ENCODE measurements at regions not wholly inside any gene's neighbourhood (a gene's known extent, or its start where the extent isn't known, plus 50 kb on each side); places are given as distances from the start of the nearest gene placed in this dataset.

GRCh38 chr4:104591510-104591911 is 96.8 kb upstream of the CXXC4 start:
- TF ChIP-seq ETS1 (IDR thresholded peaks at IDR 0.05) (no peak), EZH2phosphoT487 (IDR thresholded peaks at IDR 0.05; ENCODE audit: unreplicated experiment) (no peak), CREB1 (CRISPR knock-in tag; IDR thresholded peaks at IDR 0.05; ENCODE audit: low read depth) (no peak), EZH2 (IDR thresholded peaks at IDR 0.05; ENCODE audit: low read depth, unreplicated experiment) (no peak)
- no peaks in the 10 kb centered on the region for H3K36me3 Mint-ChIP-seq (ENCODE audit: low read depth)
- Histone ChIP-seq H2AFZ (no peak overlapping the region), H3K4me2 (peak overlapping the region; percentile 53), H3K79me2 (replicated peaks; ENCODE audit: insufficient read depth) (no peaks in the 10 kb centered on the region), H3K4me3 (peak overlapping the region; percentile 5; the same call in 1 of the 2 replicates), H3K27me3 (ENCODE audit: insufficient read depth) (no peaks in the 10 kb centered on the region), H3F3A (replicated peaks; ENCODE audit: low read depth) (no peaks in the 10 kb centered on the region), H3K36me3 (ENCODE audit: insufficient read depth) (no peaks in the 10 kb centered on the region), H3K27ac (ENCODE audit: low read depth) (no peak overlapping the region), H3K9me2 (ENCODE audit: insufficient read depth) (no peaks in the 10 kb centered on the region), H4K20me1 (replicated peaks; ENCODE audit: insufficient read depth) (no peaks in the 10 kb centered on the region), H3K4me1 (ENCODE audit: insufficient read depth) (peaks cover 27% of the 10 kb centered on the region)
- no peaks in the 10 kb centered on the region for H3K9me3 Mint-ChIP-seq
- peaks cover 34% of the 10 kb centered on the region for H3K4me1 Mint-ChIP-seq
- peak overlapping the region; percentile 44 for H3K4me3 Mint-ChIP-seq
- peak; percentile 98 for ATAC-seq
- no peaks in the 10 kb centered on the region for H3K27me3 Mint-ChIP-seq (ENCODE audit: insufficient read depth, low read depth, poor library complexity)
- H3K27ac Mint-ChIP-seq = peak overlapping the region; percentile 49
- peak; percentile 88 for DNase-seq (ENCODE audit: low spot score)

GRCh38 chr4:104592183-104592582 is 97.5 kb upstream of the CXXC4 start:
- Histone ChIP-seq H3K79me2 (replicated peaks; ENCODE audit: insufficient read depth) (no peaks in the 10 kb centered on the region), H3F3A (replicated peaks; ENCODE audit: low read depth) (no peaks in the 10 kb centered on the region), H3K27ac (ENCODE audit: low read depth) (no peak overlapping the region), H2AFZ (no peak overlapping the region), H3K4me2 (peak overlapping the region; percentile 39), H3K4me3 (no peak overlapping the region), H3K27me3 (ENCODE audit: insufficient read depth) (no peaks in the 10 kb centered on the region), H3K9me2 (ENCODE audit: insufficient read depth) (no peaks in the 10 kb centered on the region), H4K20me1 (replicated peaks; ENCODE audit: insufficient read depth) (no peaks in the 10 kb centered on the region), H3K4me1 (ENCODE audit: insufficient read depth) (peaks cover 27% of the 10 kb centered on the region), H3K36me3 (ENCODE audit: insufficient read depth) (no peaks in the 10 kb centered on the region)
- peak overlapping the region; percentile 49 for H3K27ac Mint-ChIP-seq
- no peaks in the 10 kb centered on the region for H3K27me3 Mint-ChIP-seq (ENCODE audit: insufficient read depth, low read depth, poor library complexity)
- no peak overlapping the region for H3K4me3 Mint-ChIP-seq
- no peaks in the 10 kb centered on the region for H3K36me3 Mint-ChIP-seq (ENCODE audit: low read depth)
- no peak for ATAC-seq
- H3K4me1 Mint-ChIP-seq = peaks cover 34% of the 10 kb centered on the region
- DNase-seq (ENCODE audit: low spot score) = no peak
- no peaks in the 10 kb centered on the region for H3K9me3 Mint-ChIP-seq
- no peak for TF ChIP-seq REST (IDR thresholded peaks at IDR 0.05; ENCODE audit: unreplicated experiment)
- no peak for TF ChIP-seq STAT1 (IDR thresholded peaks at IDR 0.05; ENCODE audit: unreplicated experiment)
- TF ChIP-seq ZNF114 (CRISPR knock-in tag; IDR thresholded peaks at IDR 0.05) = no peak
- TF ChIP-seq ETS1 (IDR thresholded peaks at IDR 0.05) = no peak
- no peak for TF ChIP-seq EZH2 (IDR thresholded peaks at IDR 0.05; ENCODE audit: low read depth, unreplicated experiment)
- no peak for TF ChIP-seq CREB1 (CRISPR knock-in tag; IDR thresholded peaks at IDR 0.05; ENCODE audit: low read depth)
- TF ChIP-seq NANOG (IDR thresholded peaks at IDR 0.05; ENCODE audit: borderline replicate concordance) = no peak
- no peak for TF ChIP-seq JUNB (IDR thresholded peaks at IDR 0.05; ENCODE audit: unreplicated experiment)
- no peak for TF ChIP-seq POLR2AphosphoS5 (IDR thresholded peaks at IDR 0.05; ENCODE audit: low read depth)
- TF ChIP-seq ZNF331 (CRISPR knock-in tag; IDR thresholded peaks at IDR 0.05; ENCODE audit: low read depth) = no peak
- TF ChIP-seq EZH2phosphoT487 (IDR thresholded peaks at IDR 0.05; ENCODE audit: unreplicated experiment) = no peak
